GM12872 (cell line): ENCODE measurements at regions not wholly inside any gene's neighbourhood (a gene's known extent, or its start where the extent isn't known, plus 50 kb on each side); places are given as distances from the start of the nearest gene placed in this dataset.

Source experiments
- TF ChIP-seq, protein P1 (sequence below): IDR thresholded peaks from 3 replicates; pipeline ENCODE4 v1.5.1; 2011; ENCODE audit warnings: low read depth, mild to moderate bottlenecking, low read length, moderate library complexity; ENCODE audit not compliant: insufficient read depth

DNA sequence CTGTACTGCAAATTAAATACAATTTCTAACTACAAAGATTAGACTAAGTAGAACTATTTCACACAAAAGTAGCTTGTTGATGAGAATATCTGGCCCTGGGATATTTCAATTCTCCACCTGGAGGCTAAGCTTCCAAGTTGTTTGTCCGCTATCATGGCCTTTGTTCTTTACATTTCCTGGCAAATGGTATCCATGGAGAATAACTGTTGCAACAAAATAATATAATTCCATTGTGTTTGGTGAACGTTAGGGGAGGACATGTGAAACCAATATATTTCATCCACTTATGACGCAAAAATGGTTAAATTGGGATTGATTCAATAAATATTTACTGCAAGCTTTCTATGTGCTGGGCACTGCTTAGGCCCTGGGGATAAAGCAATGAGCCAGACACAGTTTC is 565.4 kb downstream of the PTPRC start:
- TF ChIP-seq, protein P1, sequence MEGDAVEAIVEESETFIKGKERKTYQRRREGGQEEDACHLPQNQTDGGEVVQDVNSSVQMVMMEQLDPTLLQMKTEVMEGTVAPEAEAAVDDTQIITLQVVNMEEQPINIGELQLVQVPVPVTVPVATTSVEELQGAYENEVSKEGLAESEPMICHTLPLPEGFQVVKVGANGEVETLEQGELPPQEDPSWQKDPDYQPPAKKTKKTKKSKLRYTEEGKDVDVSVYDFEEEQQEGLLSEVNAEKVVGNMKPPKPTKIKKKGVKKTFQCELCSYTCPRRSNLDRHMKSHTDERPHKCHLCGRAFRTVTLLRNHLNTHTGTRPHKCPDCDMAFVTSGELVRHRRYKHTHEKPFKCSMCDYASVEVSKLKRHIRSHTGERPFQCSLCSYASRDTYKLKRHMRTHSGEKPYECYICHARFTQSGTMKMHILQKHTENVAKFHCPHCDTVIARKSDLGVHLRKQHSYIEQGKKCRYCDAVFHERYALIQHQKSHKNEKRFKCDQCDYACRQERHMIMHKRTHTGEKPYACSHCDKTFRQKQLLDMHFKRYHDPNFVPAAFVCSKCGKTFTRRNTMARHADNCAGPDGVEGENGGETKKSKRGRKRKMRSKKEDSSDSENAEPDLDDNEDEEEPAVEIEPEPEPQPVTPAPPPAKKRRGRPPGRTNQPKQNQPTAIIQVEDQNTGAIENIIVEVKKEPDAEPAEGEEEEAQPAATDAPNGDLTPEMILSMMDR, result no peak

DNA sequence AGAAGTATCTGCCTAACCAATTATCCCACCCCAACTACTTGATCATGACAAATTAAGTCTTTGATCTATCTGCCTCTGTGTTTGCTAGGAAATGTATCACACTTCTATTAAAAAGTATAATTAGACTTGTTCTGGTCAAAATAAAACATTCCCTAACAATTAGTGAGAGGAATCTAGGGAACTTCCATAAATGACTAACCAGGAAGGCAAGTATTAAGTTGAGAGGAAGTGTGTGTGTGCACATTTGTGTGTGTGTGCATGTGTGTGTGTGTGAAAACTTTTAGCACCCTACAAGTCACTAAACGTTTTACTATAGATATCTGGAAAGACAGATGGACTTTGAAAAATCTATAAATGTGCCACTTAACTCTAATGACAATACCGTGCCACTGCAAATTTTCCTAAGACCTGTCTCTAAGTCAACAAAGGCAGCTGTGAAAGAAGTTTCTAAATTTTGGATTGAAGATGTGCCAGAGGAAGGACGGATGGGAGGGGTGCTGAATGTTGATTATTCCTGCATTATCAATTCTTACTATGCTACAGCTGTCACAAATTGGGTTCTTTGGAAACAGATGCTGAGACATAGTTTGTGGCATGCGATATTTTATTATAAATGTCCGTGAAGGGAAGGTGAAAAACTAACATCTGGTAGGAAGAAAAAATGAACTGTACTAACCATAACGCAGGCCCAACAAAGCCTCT is 567.1 kb downstream of the PTPRC start:
- TF ChIP-seq, protein P1, result no peak

DNA sequence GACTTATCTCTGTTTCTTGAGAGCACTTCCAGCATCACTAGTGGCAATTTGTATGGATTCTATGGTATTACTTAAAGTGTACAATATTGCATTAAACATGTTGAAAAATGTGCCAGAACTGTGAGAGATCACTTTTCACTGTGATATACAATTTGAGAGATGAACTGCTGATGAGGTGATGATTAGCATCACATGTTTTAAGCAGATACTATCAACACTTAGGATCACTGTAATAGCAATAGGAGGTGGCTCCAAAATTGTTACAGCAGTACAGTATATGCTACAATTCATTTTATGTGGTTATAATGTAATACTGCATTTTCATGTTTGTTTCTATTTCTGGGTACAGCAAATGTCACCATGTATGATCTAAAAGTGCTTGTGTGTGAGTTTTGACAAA is 570.0 kb downstream of the PTPRC start:
- TF ChIP-seq, protein P1, result no peak

DNA sequence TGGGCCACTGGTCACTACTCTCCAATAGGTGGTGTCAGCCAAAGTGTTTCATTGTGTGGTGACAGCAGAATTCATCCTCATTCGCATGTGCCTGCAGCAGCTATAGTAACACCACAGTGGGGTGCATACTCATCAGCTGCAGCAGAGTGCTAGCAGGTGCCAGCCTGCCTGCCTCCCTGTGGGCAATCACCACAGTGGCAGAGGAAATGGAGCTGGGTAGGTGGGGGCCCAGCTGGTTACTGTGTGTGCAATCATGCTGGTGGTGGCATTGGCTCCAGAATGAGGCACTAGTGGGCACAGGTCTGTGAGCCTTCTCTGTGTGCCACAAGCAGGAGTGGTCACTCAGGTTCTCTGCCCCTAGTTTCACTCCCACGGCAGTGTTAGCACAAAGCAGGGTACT is 579.2 kb downstream of the PTPRC start:
- TF ChIP-seq, protein P1, result no peak

DNA sequence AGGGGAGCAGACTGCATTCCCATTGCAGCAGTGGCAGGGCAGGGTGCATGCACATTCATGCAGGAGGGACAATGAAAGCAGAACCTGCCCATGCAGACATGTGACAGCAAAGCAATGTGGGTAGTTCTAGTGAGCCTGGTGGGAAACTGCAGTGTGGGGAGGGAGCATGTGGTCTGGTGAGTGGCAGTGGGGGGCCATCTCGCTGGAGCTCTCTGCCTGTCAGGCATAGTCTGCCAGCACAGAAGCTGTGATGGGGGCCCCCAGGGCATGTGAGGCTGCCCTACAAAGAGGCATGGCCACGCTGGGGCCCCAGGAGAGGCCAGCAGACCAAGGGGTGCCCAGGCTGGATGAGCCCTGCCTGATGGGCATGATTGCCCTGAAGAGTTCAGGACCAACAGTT is 579.7 kb downstream of the PTPRC start:
- TF ChIP-seq, protein P1, result no peak

DNA sequence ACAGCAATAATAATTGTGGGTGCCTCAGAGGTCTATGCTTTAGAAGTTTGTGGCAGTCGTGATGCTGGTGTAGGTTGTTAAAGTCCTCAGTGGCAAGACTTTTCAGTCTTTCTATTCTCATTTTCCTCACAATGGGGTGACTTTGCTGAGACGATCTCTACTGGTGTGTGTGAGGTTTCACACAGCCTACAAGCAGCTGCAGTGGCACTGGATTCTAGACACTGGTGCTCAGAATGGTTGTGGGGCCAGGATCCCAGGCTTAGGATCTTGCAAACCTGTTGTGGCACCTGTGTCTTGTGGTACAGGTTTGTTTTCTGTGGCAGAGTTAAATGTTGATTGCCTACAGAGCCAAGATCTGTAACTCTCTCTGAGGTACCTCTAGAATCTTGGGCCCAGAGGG is 581.2 kb downstream of the PTPRC start:
- TF ChIP-seq, protein P1, result no peak

DNA sequence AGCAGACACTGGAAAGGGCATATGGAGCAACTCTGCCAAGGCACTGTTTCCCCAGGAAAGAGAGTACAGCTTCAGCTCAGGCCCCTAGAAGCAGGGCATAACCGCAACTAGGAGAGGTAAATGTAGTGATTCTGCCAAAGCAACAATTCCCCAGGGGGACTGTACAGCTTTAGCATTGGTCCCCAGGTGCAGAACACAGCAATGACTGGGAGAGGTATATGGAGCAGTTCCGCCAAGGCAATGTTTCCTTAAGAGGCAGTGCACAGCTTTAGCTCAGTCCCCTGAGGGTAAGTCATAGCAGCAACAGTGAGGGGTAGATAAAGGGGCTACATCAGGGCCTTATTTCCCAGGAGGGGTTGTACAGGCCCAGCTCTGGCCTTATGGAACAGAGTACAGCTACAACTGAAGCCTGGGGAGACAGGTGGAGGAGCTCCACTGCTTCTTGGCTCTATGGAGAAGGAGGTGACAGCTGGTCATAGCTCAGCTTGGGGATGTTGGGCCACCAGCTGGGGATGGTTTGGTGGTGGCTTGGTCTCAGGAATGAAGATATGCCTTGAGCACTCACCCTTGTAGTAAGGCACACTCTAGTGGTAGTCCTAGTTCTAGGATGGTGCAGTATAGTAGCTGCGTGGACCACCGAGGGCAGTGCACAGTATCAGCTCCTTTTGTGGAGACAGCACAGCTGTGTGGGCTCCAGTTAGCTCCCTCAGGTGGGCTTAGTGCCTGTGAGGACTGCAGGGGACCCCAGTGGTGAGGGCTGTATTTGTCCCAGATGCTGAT is 582.7 kb downstream of the PTPRC start:
- TF ChIP-seq, protein P1, result peak; percentile 27; the same call in 1 of the 3 replicates
